ENCODE measurements at regions not wholly inside any gene's neighbourhood (a gene's known extent, or its start where the extent isn't known, plus 50 kb on each side); places are given as distances from the start of the nearest gene placed in this dataset.

- TF ChIP-seq REST (IDR thresholded peaks at IDR 0.05; ENCODE audit: low read depth): no peak
- TF ChIP-seq TCF7L2 (IDR thresholded peaks at IDR 0.05; ENCODE audit: borderline replicate concordance, extremely low read depth, insufficient read depth, insufficient read length): no peak
- no peak for TF ChIP-seq ZNF274 (IDR thresholded peaks at IDR 0.05; ENCODE audit: low read depth, low read length)
- TF ChIP-seq ELF1 (IDR thresholded peaks at IDR 0.05; ENCODE audit: borderline replicate concordance, low read depth): no peak
- TF ChIP-seq SIN3A (IDR thresholded peaks at IDR 0.05; ENCODE audit: low read depth): no peak
- no peak for TF ChIP-seq EZH2phosphoT487 (IDR thresholded peaks at IDR 0.05; ENCODE audit: borderline replicate concordance)
- no peak for TF ChIP-seq EZH2 (IDR thresholded peaks at IDR 0.05)
- no peak for TF ChIP-seq CEBPB (IDR thresholded peaks at IDR 0.05; ENCODE audit: low read depth)
- no peak for TF ChIP-seq FOSL1 (IDR thresholded peaks at IDR 0.05; ENCODE audit: low read depth)
- TF ChIP-seq SP1 (IDR thresholded peaks at IDR 0.05; ENCODE audit: low read depth): no peak
- no peak for TF ChIP-seq CBX3 (IDR thresholded peaks at IDR 0.05; ENCODE audit: low read depth)
- TF ChIP-seq MAX (IDR thresholded peaks at IDR 0.05): no peak
- no peak for TF ChIP-seq POLR2A (IDR thresholded peaks at IDR 0.05; ENCODE audit: borderline replicate concordance, extremely low read depth, insufficient read depth, insufficient read length)
- no peak for TF ChIP-seq YY1 (IDR thresholded peaks at IDR 0.05; ENCODE audit: extremely low read depth, insufficient replicate concordance, low read depth, low read length)
- TF ChIP-seq ATF3 (IDR thresholded peaks at IDR 0.05): no peak
- TF ChIP-seq CTCF (IDR thresholded peaks at IDR 0.05 in 2 of 3, conservative IDR thresholded peaks at IDR 0.05 in 1 of 3; ENCODE audit: borderline replicate concordance in 1 of 3, insufficient read depth in 1 of 3, low read depth in 2 of 3, low read length in 2 of 3): no peak
- no peak for TF ChIP-seq JUND (IDR thresholded peaks at IDR 0.05)
- Histone ChIP-seq H3K4me1 (ENCODE audit: control insufficient read depth in 1 of 2, insufficient read depth in 2 of 2, low read length in 2 of 2) (peaks cover 0 to 6% of the 10 kb centered on the region in 2 experiments; a peak in 2 of 4 replicates), H3K27ac (ENCODE audit: low read depth, low read length) (no peak overlapping the region), H3K27me3 (ENCODE audit: insufficient read depth, low read length) (no peaks in the 10 kb centered on the region), H4K20me1 (ENCODE audit: insufficient read depth) (no peaks in the 10 kb centered on the region), H3K4me2 (ENCODE audit: low read length) (no peak overlapping the region), H3K36me3 (ENCODE audit: control insufficient read depth in 1 of 2, insufficient read depth in 2 of 2, low read length in 2 of 2) (no peaks in the 10 kb centered on the region), H3K9ac (ENCODE audit: low read length) (no peak overlapping the region), H3K9me3 (ENCODE audit: control insufficient read depth in 1 of 2, insufficient read depth in 1 of 2, low read depth in 1 of 2, low read length in 2 of 2) (no peaks in the 10 kb centered on the region), H3K9me2 (ENCODE audit: insufficient read depth) (peaks cover 5% of the 10 kb centered on the region; the same call in 1 of the 2 replicates), H2AFZ (ENCODE audit: low read depth, low read length, poor library complexity, severe bottlenecking) (no peak overlapping the region), H3K79me2 (ENCODE audit: insufficient read depth, low read length) (no peaks in the 10 kb centered on the region), H3K4me3 (replicated peaks in 1 of 2; ENCODE audit: low read depth in 1 of 2, low read length in 2 of 2) (no peak overlapping the region)
- ChIA-PET CTCF (no interaction called here), POLR2A (no interaction called here), RAD21 (ENCODE audit: low non-redundant PET in 1 of 2, low total read pairs in 2 of 2, uncharacterized antibody in 2 of 2, unreplicated experiment in 2 of 2) (no interaction called here)
- no peak for ATAC-seq
- intact Hi-C loops (cut with micrococcal nuclease): no loop called here
- BruUV-seq (replicated peaks): no TSS peak
- no peak for DNase-seq (ENCODE audit: low read depth, low spot score)
Observed at GRCh38 chr5:107268241-107268640, 402.5 kb downstream of the EFNA5 start.

Data from HCT116 (cell line).